Neural crest cell (in vitro differentiated cells): ENCODE measurements at regions not wholly inside any gene's neighbourhood (a gene's known extent, or its start where the extent isn't known, plus 50 kb on each side); places are given as distances from the start of the nearest gene placed in this dataset.
A peak's percentile ranks its signal among the peaks of the same experiment; 100 is the strongest.

ENCODE experiments used
- DNase-seq: peaks from one replicate; pipeline ENCODE4 v3.0.0; 2021; ENCODE audit warnings: low read depth, mixed read lengths, low spot score
- H3K27ac Mint-ChIP-seq: one replicate; pipeline ENCODE4 v1.8.0; 2021; ENCODE audit warnings: mild to moderate bottlenecking, mixed read lengths; ENCODE audit not compliant: unreplicated experiment
- H3K27me3 Mint-ChIP-seq: 2 replicates; pipeline ENCODE4 v1.8.0; 2021; ENCODE audit warnings: low read depth, mild to moderate bottlenecking, mixed read lengths
- H3K36me3 Mint-ChIP-seq: 2 replicates; pipeline ENCODE4 v1.8.0; 2021; ENCODE audit warnings: low read depth, mild to moderate bottlenecking, mixed read lengths
- H3K4me1 Mint-ChIP-seq: 2 replicates; pipeline ENCODE4 v1.8.0; 2021; ENCODE audit warnings: mixed read lengths
- H3K4me3 Mint-ChIP-seq: one replicate; pipeline ENCODE4 v1.8.0; 2021; ENCODE audit warnings: mild to moderate bottlenecking, mixed read lengths
- H3K9me3 Mint-ChIP-seq: 2 replicates; pipeline ENCODE4 v1.8.0; 2021; ENCODE audit warnings: mixed read lengths
- CTCF ChIP-seq: fragments of 200-600 bp; sonication (generic); conservative IDR thresholded peaks from 2 replicates; pipeline ENCODE4 v1.5.0; 2021; ENCODE audit warnings: antibody characterized with exemption, mild to moderate bottlenecking

- Mint-ChIP-seq H3K27me3 (no peaks in the 10 kb centered on the region), H3K4me1 (peaks cover 55% of the 10 kb centered on the region), H3K27ac (peak overlapping the region; percentile 28), H3K36me3 (no peaks in the 10 kb centered on the region), H3K4me3 (no peak overlapping the region), H3K9me3 (no peaks in the 10 kb centered on the region)
- TF ChIP-seq CTCF = no peak
- DNase-seq = no peak
Observed at GRCh38 chr2:181374781-181375675, 82.2 kb upstream of the ITGA4 start.

GRCh38 chr2:181376442-181376841 is 80.7 kb upstream of the ITGA4 start:
- no peak overlapping the region for H3K27ac Mint-ChIP-seq
- no peaks in the 10 kb centered on the region for H3K9me3 Mint-ChIP-seq
- no peak overlapping the region for H3K4me3 Mint-ChIP-seq
- H3K36me3 Mint-ChIP-seq = no peaks in the 10 kb centered on the region
- TF ChIP-seq CTCF = no peak
- no peaks in the 10 kb centered on the region for H3K27me3 Mint-ChIP-seq
- DNase-seq = no peak
- H3K4me1 Mint-ChIP-seq = peaks cover 53% of the 10 kb centered on the region

GRCh38 chr2:181376999-181377398 is 80.2 kb upstream of the ITGA4 start:
- no peak for DNase-seq
- no peak for TF ChIP-seq CTCF
- Mint-ChIP-seq H3K4me1 (peaks cover 48% of the 10 kb centered on the region), H3K27me3 (no peaks in the 10 kb centered on the region), H3K4me3 (no peak overlapping the region), H3K27ac (no peak overlapping the region), H3K9me3 (no peaks in the 10 kb centered on the region), H3K36me3 (no peaks in the 10 kb centered on the region)

- no peaks in the 10 kb centered on the region for H3K9me3 Mint-ChIP-seq
- peaks cover 33% of the 10 kb centered on the region for H3K4me1 Mint-ChIP-seq
- TF ChIP-seq CTCF = no peak
- no peak for DNase-seq
- no peak overlapping the region for H3K27ac Mint-ChIP-seq
- H3K27me3 Mint-ChIP-seq = no peaks in the 10 kb centered on the region
- H3K4me3 Mint-ChIP-seq = no peak overlapping the region
- H3K36me3 Mint-ChIP-seq = no peaks in the 10 kb centered on the region
Observed at GRCh38 chr2:181378491-181378890, 78.7 kb upstream of the ITGA4 start.

GRCh38 chr2:181380581-181380980 is 76.6 kb upstream of the ITGA4 start:
- no peaks in the 10 kb centered on the region for H3K9me3 Mint-ChIP-seq
- no peak for TF ChIP-seq CTCF
- no peak overlapping the region for H3K4me3 Mint-ChIP-seq
- H3K27ac Mint-ChIP-seq = no peak overlapping the region
- H3K36me3 Mint-ChIP-seq = no peaks in the 10 kb centered on the region
- peaks cover 18% of the 10 kb centered on the region for H3K4me1 Mint-ChIP-seq
- DNase-seq = no peak
- no peaks in the 10 kb centered on the region for H3K27me3 Mint-ChIP-seq
